HEK293 (cell line): ENCODE measurements at regions not wholly inside any gene's neighbourhood (a gene's known extent, or its start where the extent isn't known, plus 50 kb on each side); places are given as distances from the start of the nearest gene placed in this dataset.
"Not testable (repeated sequence)": the region's sequence is repeated elsewhere in the genome, so short reads cannot be mapped to it uniquely, and the experiment has no call there.

Experiments used
- CTCF ChIA-PET: fragments of 350-600 bp; formaldehyde crosslinking; extraction: SDS; loops from one replicate; lab custom pipeline; 2021; ENCODE audit warnings: antibody characterized with exemption; lab: Yijun Ruan, JAX
- POLR2A ChIA-PET: fragments of 300-600 bp; formaldehyde crosslinking; extraction: SDS; loops from one replicate; lab custom pipeline; 2020; ENCODE audit warnings: antibody characterized with exemption, inconsistent platforms; lab: Yijun Ruan, JAX
- H3K27ac ChIP-seq: fragments of 200-500 bp; sonication (Bioruptor generic); 2 replicates; pipeline ENCODE4 v1.5.1; 2014; ENCODE audit warnings: low read depth, low read length, control low read depth, inconsistent platforms; ENCODE audit errors: extremely low read depth
- H3K36me3 ChIP-seq, 2 experiments: fragments of 200-500 bp in 1 of 2; sonication (Bioruptor generic) in 1 of 2; 1 replicate in 1 of 2; 2 replicates in 1 of 2; pipeline ENCODE4 v1.5.1; 2014 to 2017; ENCODE audit warnings: inconsistent platforms in 2 of 2, low read length in 2 of 2; ENCODE audit not compliant: control insufficient read depth in 2 of 2, insufficient read depth in 1 of 2
- H3K4me1 ChIP-seq: fragments of 200-500 bp; sonication (Bioruptor generic); 2 replicates; pipeline ENCODE4 v1.5.1; 2014; ENCODE audit warnings: mild to moderate bottlenecking, low read length, inconsistent platforms; ENCODE audit not compliant: control insufficient read depth, insufficient read depth
- H3K4me3 ChIP-seq: 2 replicates; pipeline ENCODE4 v1.5.1; 2011; ENCODE audit warnings: low read depth, mild to moderate bottlenecking, control low read depth, low read length, moderate library complexity
- H3K9me3 ChIP-seq: fragments of 200-500 bp; sonication (Bioruptor generic); 2 replicates; pipeline ENCODE4 v1.5.1; 2014; ENCODE audit warnings: low read depth, low read length, inconsistent platforms; ENCODE audit not compliant: control insufficient read depth, insufficient read depth
- ELK4 ChIP-seq: IDR thresholded peaks from 2 replicates; pipeline ENCODE4 v1.6.1; 2011; ENCODE audit warnings: mild to moderate bottlenecking, low read depth, low read length, borderline replicate concordance
- HOXD13 ChIP-seq: sonication (generic); formaldehyde crosslinking; IDR thresholded peaks from 2 replicates; pipeline ENCODE4 v1.8.0; 2022; ENCODE audit warnings: missing genetic modification reagents, borderline replicate concordance
- KLF17 ChIP-seq: fragments of 450-650 bp; formaldehyde crosslinking; IDR thresholded peaks from 2 replicates; pipeline ENCODE4 v1.5.1; 2016; ENCODE audit warnings: missing biosample characterization, missing genetic modification characterization
- KLF9 ChIP-seq: fragments of 450-650 bp; formaldehyde crosslinking; IDR thresholded peaks from 2 replicates; pipeline ENCODE4 v1.5.1; 2016; ENCODE audit warnings: missing biosample characterization, missing genetic modification characterization, low read depth
- MEIS1 ChIP-seq: sonication (generic); formaldehyde crosslinking; IDR thresholded peaks from 2 replicates; pipeline ENCODE4 v1.8.1; 2022; ENCODE audit warnings: missing genetic modification reagents, mild to moderate bottlenecking, borderline replicate concordance
- OSR2 ChIP-seq: fragments of 450-650 bp; formaldehyde crosslinking; IDR thresholded peaks from 2 replicates; pipeline ENCODE4 v1.5.1; 2016; ENCODE audit warnings: missing biosample characterization, missing genetic modification characterization
- SCRT1 ChIP-seq: fragments of 450-650 bp; formaldehyde crosslinking; IDR thresholded peaks from 2 replicates; pipeline ENCODE4 v1.5.1; 2016; ENCODE audit warnings: missing biosample characterization, missing genetic modification characterization, borderline replicate concordance
- SCRT2 ChIP-seq: fragments of 450-650 bp; formaldehyde crosslinking; IDR thresholded peaks from 2 replicates; pipeline ENCODE4 v1.5.1; 2016; ENCODE audit warnings: missing biosample characterization, missing genetic modification characterization
- SP7 ChIP-seq: fragments of 450-650 bp; formaldehyde crosslinking; IDR thresholded peaks from 2 replicates; pipeline ENCODE4 v1.5.1; 2016; ENCODE audit warnings: missing biosample characterization, missing genetic modification characterization
- ZNF132 ChIP-seq: fragments of 450-650 bp; formaldehyde crosslinking; IDR thresholded peaks from 2 replicates; pipeline ENCODE4 v1.5.1; 2017; ENCODE audit warnings: missing biosample characterization, missing genetic modification characterization, borderline replicate concordance
- ZNF138 ChIP-seq: fragments of 450-650 bp; formaldehyde crosslinking; IDR thresholded peaks from 2 replicates; pipeline ENCODE4 v1.5.1; 2016; ENCODE audit warnings: missing biosample characterization, missing genetic modification characterization, borderline replicate concordance
- ZNF221 ChIP-seq: fragments of 450-650 bp; formaldehyde crosslinking; IDR thresholded peaks from 2 replicates; pipeline ENCODE4 v1.5.1; 2017; ENCODE audit warnings: missing biosample characterization, missing genetic modification characterization, borderline replicate concordance
- ZNF274 ChIP-seq, 2 experiments: fragments of 200-500 bp in 1 of 2; fragments of 450-650 bp in 1 of 2; sonication (Bioruptor generic) in 1 of 2; formaldehyde crosslinking in 1 of 2; IDR thresholded peaks; 2 replicates each; pipeline versions ENCODE4 v1.5.1 to v1.6.1; 2014 to 2016; ENCODE audit warnings: borderline replicate concordance in 1 of 2, inconsistent platforms in 1 of 2, low read length in 1 of 2, missing biosample characterization in 1 of 2, missing genetic modification characterization in 1 of 2
- ZNF529 ChIP-seq: fragments of 450-650 bp; formaldehyde crosslinking; IDR thresholded peaks from 2 replicates; pipeline ENCODE4 v1.5.1; 2017; ENCODE audit warnings: missing genetic modification characterization, missing biosample characterization; ENCODE audit not compliant: insufficient replicate concordance
- ZNF544 ChIP-seq: fragments of 450-650 bp; formaldehyde crosslinking; IDR thresholded peaks from 2 replicates; pipeline ENCODE4 v1.5.0; 2017; ENCODE audit warnings: missing biosample characterization, missing genetic modification characterization
- ZNF626 ChIP-seq: fragments of 450-650 bp; sonication (Bioruptor Pico); formaldehyde crosslinking; IDR thresholded peaks from 2 replicates; pipeline ENCODE4 v1.5.1; 2018; ENCODE audit warnings: missing biosample characterization, missing genetic modification characterization, inconsistent platforms
- ZNF660 ChIP-seq: fragments of 450-650 bp; IDR thresholded peaks from 2 replicates; pipeline ENCODE4 v1.5.1; 2018; ENCODE audit warnings: missing biosample characterization, mild to moderate bottlenecking, missing genetic modification characterization
- ZNF707 ChIP-seq: fragments of 450-650 bp; formaldehyde crosslinking; IDR thresholded peaks from 2 replicates; pipeline ENCODE4 v1.5.1; 2016; ENCODE audit warnings: missing biosample characterization, missing genetic modification characterization

GRCh38 chr18:22594155-22594690 is 176.5 kb upstream of the CTAGE1 start:
- H3K4me1 ChIP-seq = no peaks in the 10 kb centered on the region
- no peaks in the 10 kb centered on the region for H3K9me3 ChIP-seq
- ChIA-PET CTCF (no interaction called here), POLR2A (no interaction called here)
- TF ChIP-seq KLF17 (tag by site-specific recombination) (no peak), MEIS1 (CRISPR knock-in tag) (no peak), ZNF132 (tag by site-specific recombination) (no peak), SCRT2 (tag by site-specific recombination) (peak; percentile 58), OSR2 (tag by site-specific recombination) (no peak), ZNF138 (tag by site-specific recombination) (no peak), ELK4 (no peak), SCRT1 (tag by site-specific recombination) (0 out of 2 replicates have a peak, but pooled peaks have one; percentile 14)
- no peak overlapping the region for H3K4me3 ChIP-seq
- no peaks in the 10 kb centered on the region for H3K36me3 ChIP-seq
- no peak overlapping the region for H3K27ac ChIP-seq

- no peak overlapping the region for H3K27ac ChIP-seq
- H3K4me3 ChIP-seq = no peak overlapping the region
- TF ChIP-seq SCRT1 (tag by site-specific recombination) (no peak), HOXD13 (no peak), ZNF660 (no peak), KLF9 (tag by site-specific recombination) (no peak), SP7 (tag by site-specific recombination) (no peak), ZNF274 (IDR thresholded peaks at IDR 0.05; ENCODE audit: low read length) (no peak), ZNF274 (tag by site-specific recombination; IDR thresholded peaks at IDR 0.05; ENCODE audit: borderline replicate concordance) (no peak), ZNF529 (tag by site-specific recombination) (no peak), ZNF544 (tag by site-specific recombination) (no peak), ZNF626 (no peak), ZNF221 (tag by site-specific recombination) (no peak), ZNF707 (tag by site-specific recombination) (no peak)
- TF ChIP-seq, all 188 proteins: peak for 0
- H3K4me1 ChIP-seq = peaks cover 4% of the 10 kb centered on the region; the same call in 1 of the 2 replicates
- no peaks in the 10 kb centered on the region for H3K36me3 ChIP-seq
- POLR2A ChIA-PET = no interaction called here
- H3K9me3 ChIP-seq = no peaks in the 10 kb centered on the region
- CTCF ChIA-PET = interaction anchor here (0.6 kb wide), 1 partner anchor 859 kb away, joined by 3 read pairs; no protein-coding TSS in a partner anchor
These were observed 183.8 kb upstream of the CTAGE1 start for GRCh38 chr18:22601481-22601880.

GRCh38 chr18:22602456-22602855 is 184.7 kb upstream of the CTAGE1 start:
- CTCF ChIA-PET = interaction anchor here (0.7 kb wide), 1 partner anchor 99 kb away, joined by 7 read pairs; no protein-coding TSS in a partner anchor
- H3K9me3 ChIP-seq, POLR2A ChIA-PET: not testable (repeated sequence)

More at GRCh38 chr18:22602456-22602855, 184.7 kb upstream of the CTAGE1 start:
- H3K27ac ChIP-seq, H3K4me3 ChIP-seq, H3K36me3 ChIP-seq, H3K4me1 ChIP-seq: not testable (repeated sequence)
